HepG2 (cell line): ENCODE measurements at regions not wholly inside any gene's neighbourhood (a gene's known extent, or its start where the extent isn't known, plus 50 kb on each side); places are given as distances from the start of the nearest gene placed in this dataset.

Experiments
- AGO2 ChIP-seq: fragments of 200-400 bp; formaldehyde crosslinking; optimal IDR thresholded peaks from 2 replicates; pipeline ENCODE3; 2017; ENCODE audit warnings: mild to moderate bottlenecking, low read depth, low read length, moderate library complexity
- GPN1 ChIP-seq: sonication (generic); formaldehyde crosslinking; IDR thresholded peaks from 2 replicates; pipeline ENCODE4 v1.5.1; 2020; ENCODE audit warnings: missing genetic modification reagents, borderline replicate concordance
- SALL2 ChIP-seq: sonication (generic); formaldehyde crosslinking; IDR thresholded peaks from 2 replicates; pipeline ENCODE4 v1.8.1; 2023; ENCODE audit warnings: mild to moderate bottlenecking, missing genetic modification reagents, inconsistent platforms
- SMC3 ChIP-seq: IDR thresholded peaks from 2 replicates; pipeline ENCODE4 v1.6.1; 2011; ENCODE audit warnings: low read length, improper control_type of control experiment
- TEAD2 ChIP-seq: sonication (generic); formaldehyde crosslinking; IDR thresholded peaks from 2 replicates; pipeline ENCODE4 v1.9.0; 2021; ENCODE audit warnings: missing genetic modification reagents
- ZNF34 ChIP-seq: sonication (generic); formaldehyde crosslinking; IDR thresholded peaks from 2 replicates; pipeline ENCODE4 v1.4.0; 2020; ENCODE audit warnings: mild to moderate bottlenecking, missing genetic modification reagents, borderline replicate concordance
- ZNF44 ChIP-seq: sonication (generic); formaldehyde crosslinking; IDR thresholded peaks from 2 replicates; pipeline ENCODE4 v1.5.1; 2020; ENCODE audit warnings: mild to moderate bottlenecking, missing genetic modification reagents
- TF ChIP-seq, protein P1 (sequence below): sonication (generic); formaldehyde crosslinking; IDR thresholded peaks from 2 replicates; pipeline ENCODE4 v1.4.0; 2020; ENCODE audit warnings: missing genetic modification reagents
- TF ChIP-seq, protein P2 (sequence below): sonication (generic); formaldehyde crosslinking; IDR thresholded peaks from 2 replicates; pipeline ENCODE4 v1.8.1; 2022; ENCODE audit warnings: low read depth, mild to moderate bottlenecking, missing genetic modification reagents

DNA sequence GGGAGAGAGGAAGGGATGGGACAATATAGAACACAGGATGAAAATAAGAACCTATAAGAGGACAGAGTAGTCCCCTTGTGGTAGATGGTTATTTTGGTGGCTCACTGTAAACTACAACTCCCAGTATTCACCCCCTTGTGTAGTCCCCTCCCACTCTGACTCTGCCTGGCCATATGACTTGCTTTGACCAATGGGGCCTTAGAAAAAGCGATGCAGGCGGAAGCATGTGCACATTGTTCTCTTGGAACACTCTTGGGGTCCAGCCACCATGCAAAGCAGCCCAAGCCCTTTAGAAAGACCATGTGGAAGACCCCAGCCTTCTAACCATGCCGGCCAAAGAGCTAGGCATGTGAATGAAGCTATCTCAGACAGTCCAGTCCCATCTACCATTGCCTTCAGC is 415.0 kb downstream of the BCOR start (continued):
- TF ChIP-seq SALL2 (CRISPR knock-in tag): no peak
- TF ChIP-seq, protein P1, sequence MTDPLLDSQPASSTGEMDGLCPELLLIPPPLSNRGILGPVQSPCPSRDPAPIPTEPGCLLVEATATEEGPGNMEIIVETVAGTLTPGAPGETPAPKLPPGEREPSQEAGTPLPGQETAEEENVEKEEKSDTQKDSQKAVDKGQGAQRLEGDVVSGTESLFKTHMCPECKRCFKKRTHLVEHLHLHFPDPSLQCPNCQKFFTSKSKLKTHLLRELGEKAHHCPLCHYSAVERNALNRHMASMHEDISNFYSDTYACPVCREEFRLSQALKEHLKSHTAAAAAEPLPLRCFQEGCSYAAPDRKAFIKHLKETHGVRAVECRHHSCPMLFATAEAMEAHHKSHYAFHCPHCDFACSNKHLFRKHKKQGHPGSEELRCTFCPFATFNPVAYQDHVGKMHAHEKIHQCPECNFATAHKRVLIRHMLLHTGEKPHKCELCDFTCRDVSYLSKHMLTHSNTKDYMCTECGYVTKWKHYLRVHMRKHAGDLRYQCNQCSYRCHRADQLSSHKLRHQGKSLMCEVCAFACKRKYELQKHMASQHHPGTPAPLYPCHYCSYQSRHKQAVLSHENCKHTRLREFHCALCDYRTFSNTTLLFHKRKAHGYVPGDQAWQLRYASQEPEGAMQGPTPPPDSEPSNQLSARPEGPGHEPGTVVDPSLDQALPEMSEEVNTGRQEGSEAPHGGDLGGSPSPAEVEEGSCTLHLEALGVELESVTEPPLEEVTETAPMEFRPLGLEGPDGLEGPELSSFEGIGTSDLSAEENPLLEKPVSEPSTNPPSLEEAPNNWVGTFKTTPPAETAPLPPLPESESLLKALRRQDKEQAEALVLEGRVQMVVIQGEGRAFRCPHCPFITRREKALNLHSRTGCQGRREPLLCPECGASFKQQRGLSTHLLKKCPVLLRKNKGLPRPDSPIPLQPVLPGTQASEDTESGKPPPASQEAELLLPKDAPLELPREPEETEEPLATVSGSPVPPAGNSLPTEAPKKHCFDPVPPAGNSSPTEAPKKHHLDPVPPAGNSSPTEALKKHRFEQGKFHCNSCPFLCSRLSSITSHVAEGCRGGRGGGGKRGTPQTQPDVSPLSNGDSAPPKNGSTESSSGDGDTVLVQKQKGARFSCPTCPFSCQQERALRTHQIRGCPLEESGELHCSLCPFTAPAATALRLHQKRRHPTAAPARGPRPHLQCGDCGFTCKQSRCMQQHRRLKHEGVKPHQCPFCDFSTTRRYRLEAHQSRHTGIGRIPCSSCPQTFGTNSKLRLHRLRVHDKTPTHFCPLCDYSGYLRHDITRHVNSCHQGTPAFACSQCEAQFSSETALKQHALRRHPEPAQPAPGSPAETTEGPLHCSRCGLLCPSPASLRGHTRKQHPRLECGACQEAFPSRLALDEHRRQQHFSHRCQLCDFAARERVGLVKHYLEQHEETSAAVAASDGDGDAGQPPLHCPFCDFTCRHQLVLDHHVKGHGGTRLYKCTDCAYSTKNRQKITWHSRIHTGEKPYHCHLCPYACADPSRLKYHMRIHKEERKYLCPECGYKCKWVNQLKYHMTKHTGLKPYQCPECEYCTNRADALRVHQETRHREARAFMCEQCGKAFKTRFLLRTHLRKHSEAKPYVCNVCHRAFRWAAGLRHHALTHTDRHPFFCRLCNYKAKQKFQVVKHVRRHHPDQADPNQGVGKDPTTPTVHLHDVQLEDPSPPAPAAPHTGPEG (CRISPR knock-in tag): no peak
- TF ChIP-seq ZNF44 (CRISPR knock-in tag): no peak
- TF ChIP-seq SMC3: no peak
- TF ChIP-seq, protein P2, sequence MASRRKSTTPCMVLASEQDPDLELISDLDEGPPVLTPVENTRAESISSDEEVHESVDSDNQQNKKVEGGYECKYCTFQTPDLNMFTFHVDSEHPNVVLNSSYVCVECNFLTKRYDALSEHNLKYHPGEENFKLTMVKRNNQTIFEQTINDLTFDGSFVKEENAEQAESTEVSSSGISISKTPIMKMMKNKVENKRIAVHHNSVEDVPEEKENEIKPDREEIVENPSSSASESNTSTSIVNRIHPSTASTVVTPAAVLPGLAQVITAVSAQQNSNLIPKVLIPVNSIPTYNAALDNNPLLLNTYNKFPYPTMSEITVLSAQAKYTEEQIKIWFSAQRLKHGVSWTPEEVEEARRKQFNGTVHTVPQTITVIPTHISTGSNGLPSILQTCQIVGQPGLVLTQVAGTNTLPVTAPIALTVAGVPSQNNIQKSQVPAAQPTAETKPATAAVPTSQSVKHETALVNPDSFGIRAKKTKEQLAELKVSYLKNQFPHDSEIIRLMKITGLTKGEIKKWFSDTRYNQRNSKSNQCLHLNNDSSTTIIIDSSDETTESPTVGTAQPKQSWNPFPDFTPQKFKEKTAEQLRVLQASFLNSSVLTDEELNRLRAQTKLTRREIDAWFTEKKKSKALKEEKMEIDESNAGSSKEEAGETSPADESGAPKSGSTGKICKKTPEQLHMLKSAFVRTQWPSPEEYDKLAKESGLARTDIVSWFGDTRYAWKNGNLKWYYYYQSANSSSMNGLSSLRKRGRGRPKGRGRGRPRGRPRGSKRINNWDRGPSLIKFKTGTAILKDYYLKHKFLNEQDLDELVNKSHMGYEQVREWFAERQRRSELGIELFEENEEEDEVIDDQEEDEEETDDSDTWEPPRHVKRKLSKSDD (CRISPR knock-in tag): no peak
- no peak for TF ChIP-seq ZNF34 (CRISPR knock-in tag)
- TF ChIP-seq GPN1 (CRISPR knock-in tag): no peak
- TF ChIP-seq TEAD2: no peak
- no peak for TF ChIP-seq AGO2
